ENCODE measurements at regions not wholly inside any gene's neighbourhood (a gene's known extent, or its start where the extent isn't known, plus 50 kb on each side); places are given as distances from the start of the nearest gene placed in this dataset.

- in situ Hi-C loops (cut with HindIII; ENCODE audit: low pct_unique_long_range_greater_than_20kb, low sequenced_read_pairs), result no loop called here
- DNase-seq (ENCODE audit: low read depth), result no peak
Measured at GRCh38 chr14:53336729-53337128, 183.6 kb upstream of the DDHD1 start.

- in situ Hi-C loops (cut with HindIII; ENCODE audit: low pct_unique_long_range_greater_than_20kb, low sequenced_read_pairs), result no loop called here
- no peak for DNase-seq (ENCODE audit: low read depth)
Measured at GRCh38 chr14:53333809-53334208, 180.7 kb upstream of the DDHD1 start.

- no peak for DNase-seq (ENCODE audit: low read depth)
- in situ Hi-C loops (cut with HindIII; ENCODE audit: low pct_unique_long_range_greater_than_20kb, low sequenced_read_pairs), result no loop called here
Measured at GRCh38 chr14:53331921-53332320, 178.8 kb upstream of the DDHD1 start.

GRCh38 chr14:53331247-53331646 lies 178.1 kb upstream of the DDHD1 start:
- in situ Hi-C loops (cut with HindIII; ENCODE audit: low pct_unique_long_range_greater_than_20kb, low sequenced_read_pairs), result no loop called here
- peak; percentile 5 for DNase-seq (ENCODE audit: low read depth)

- in situ Hi-C loops (cut with HindIII; ENCODE audit: low pct_unique_long_range_greater_than_20kb, low sequenced_read_pairs), result no loop called here
- DNase-seq (ENCODE audit: low read depth), result no peak
Measured at GRCh38 chr14:53330441-53330840, 177.3 kb upstream of the DDHD1 start.

- DNase-seq (ENCODE audit: low read depth), result no peak
- in situ Hi-C loops (cut with HindIII; ENCODE audit: low pct_unique_long_range_greater_than_20kb, low sequenced_read_pairs), result no loop called here
Measured at GRCh38 chr14:53328841-53329240, 175.7 kb upstream of the DDHD1 start.

GRCh38 chr14:53327716-53328115 lies 174.6 kb upstream of the DDHD1 start:
- in situ Hi-C loops (cut with HindIII; ENCODE audit: low pct_unique_long_range_greater_than_20kb, low sequenced_read_pairs), result no loop called here
- DNase-seq (ENCODE audit: low read depth), result no peak

GRCh38 chr14:53325176-53325806 lies 172.2 kb upstream of the DDHD1 start:
- in situ Hi-C loops (cut with HindIII; ENCODE audit: low pct_unique_long_range_greater_than_20kb, low sequenced_read_pairs), result no loop called here

GRCh38 chr14:53316504-53316903 lies 163.4 kb upstream of the DDHD1 start:
- no peak for DNase-seq (ENCODE audit: low read depth)
- in situ Hi-C loops (cut with HindIII; ENCODE audit: low pct_unique_long_range_greater_than_20kb, low sequenced_read_pairs), result no loop called here

More at GRCh38 chr14:53325176-53325806, 172.2 kb upstream of the DDHD1 start:
- DNase-seq (ENCODE audit: low read depth), result no peak

GRCh38 chr14:53310412-53310811 lies 157.3 kb upstream of the DDHD1 start:
- no peak for DNase-seq (ENCODE audit: low read depth)
- in situ Hi-C loops (cut with HindIII; ENCODE audit: low pct_unique_long_range_greater_than_20kb, low sequenced_read_pairs), result no loop called here

GRCh38 chr14:53306911-53307310 lies 153.8 kb upstream of the DDHD1 start:
- in situ Hi-C loops (cut with HindIII; ENCODE audit: low pct_unique_long_range_greater_than_20kb, low sequenced_read_pairs), result no loop called here
- no peak for DNase-seq (ENCODE audit: low read depth)

- DNase-seq (ENCODE audit: low read depth), result peak; percentile 35
- in situ Hi-C loops (cut with HindIII; ENCODE audit: low pct_unique_long_range_greater_than_20kb, low sequenced_read_pairs), result no loop called here
Measured at GRCh38 chr14:53306267-53306721, 153.2 kb upstream of the DDHD1 start.

GRCh38 chr14:53304726-53305381 lies 151.7 kb upstream of the DDHD1 start:
- no peak for DNase-seq (ENCODE audit: low read depth)
- in situ Hi-C loops (cut with HindIII; ENCODE audit: low pct_unique_long_range_greater_than_20kb, low sequenced_read_pairs), result no loop called here

- in situ Hi-C loops (cut with HindIII; ENCODE audit: low pct_unique_long_range_greater_than_20kb, low sequenced_read_pairs), result no loop called here
- DNase-seq (ENCODE audit: low read depth), result peak; percentile 14
Measured at GRCh38 chr14:53295985-53296582, 143.0 kb upstream of the DDHD1 start.

GRCh38 chr14:53295372-53295771 lies 142.2 kb upstream of the DDHD1 start:
- in situ Hi-C loops (cut with HindIII; ENCODE audit: low pct_unique_long_range_greater_than_20kb, low sequenced_read_pairs), result no loop called here

GRCh38 chr14:53286301-53286700 lies 133.2 kb upstream of the DDHD1 start:
- DNase-seq (ENCODE audit: low read depth), result no peak
- in situ Hi-C loops (cut with HindIII; ENCODE audit: low pct_unique_long_range_greater_than_20kb, low sequenced_read_pairs), result no loop called here

More at GRCh38 chr14:53295372-53295771, 142.2 kb upstream of the DDHD1 start:
- DNase-seq (ENCODE audit: low read depth), result no peak

GRCh38 chr14:53285821-53286220 lies 132.7 kb upstream of the DDHD1 start:
- DNase-seq (ENCODE audit: low read depth), result no peak
- in situ Hi-C loops (cut with HindIII; ENCODE audit: low pct_unique_long_range_greater_than_20kb, low sequenced_read_pairs), result no loop called here

- in situ Hi-C loops (cut with HindIII; ENCODE audit: low pct_unique_long_range_greater_than_20kb, low sequenced_read_pairs), result no loop called here
Measured at GRCh38 chr14:53285064-53285463, 131.9 kb upstream of the DDHD1 start.

GRCh38 chr14:53278602-53279506 lies 125.7 kb upstream of the DDHD1 start:
- in situ Hi-C loops (cut with HindIII; ENCODE audit: low pct_unique_long_range_greater_than_20kb, low sequenced_read_pairs), result no loop called here
- peak; percentile 12 for DNase-seq (ENCODE audit: low read depth)

More at GRCh38 chr14:53285064-53285463, 131.9 kb upstream of the DDHD1 start:
- DNase-seq (ENCODE audit: low read depth), result no peak
